ENCODE measurements at regions not wholly inside any gene's neighbourhood (a gene's known extent, or its start where the extent isn't known, plus 50 kb on each side); places are given as distances from the start of the nearest gene placed in this dataset.
"Not testable (repeated sequence)": the region's sequence is repeated elsewhere in the genome, so short reads cannot be mapped to it uniquely, and the experiment has no call there.

DNA sequence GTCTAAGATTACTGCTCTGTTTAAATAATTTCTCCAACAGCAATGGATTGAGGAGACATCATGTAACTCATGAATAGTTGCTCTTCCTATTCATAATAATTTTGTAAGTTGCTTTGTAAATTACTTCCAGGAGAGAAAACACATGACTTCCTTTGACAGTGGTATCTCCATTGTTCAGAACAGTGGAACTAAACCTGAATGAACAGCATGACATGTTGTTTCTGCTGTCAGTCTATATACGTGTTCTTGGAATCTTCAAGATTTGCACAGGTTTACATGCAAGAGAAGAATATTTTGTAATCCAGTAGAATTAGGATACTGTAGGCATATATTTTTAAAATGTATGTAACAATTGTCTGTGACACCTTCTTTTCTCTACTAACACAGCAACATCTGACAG, 618.8 kb upstream of the GRID2 start:
- ChIA-PET POLR2A (no interaction called here), CTCF (no interaction called here)
- no peak for DNase-seq

GRCh38 chr4:91688413-91688812, 615.4 kb upstream of the GRID2 start:
- TF ChIP-seq USF1 (IDR thresholded peaks at IDR 0.05; ENCODE audit: borderline replicate concordance, low read depth) (no peak), TEAD4 (IDR thresholded peaks at IDR 0.05; ENCODE audit: borderline replicate concordance, insufficient read depth) (no peak), RAD21 (IDR thresholded peaks at IDR 0.05; ENCODE audit: low read length) (no peak), NRF1 (IDR thresholded peaks at IDR 0.05; ENCODE audit: low read depth, low read length) (no peak), FOSL2 (IDR thresholded peaks at IDR 0.05; ENCODE audit: borderline replicate concordance, low read depth) (no peak), FOXM1 (IDR thresholded peaks at IDR 0.05; ENCODE audit: low read depth) (no peak), SIN3A (IDR thresholded peaks at IDR 0.05; ENCODE audit: borderline replicate concordance, low read depth, low read length) (no peak), MXI1 (IDR thresholded peaks at IDR 0.05; ENCODE audit: low read depth, low read length) (no peak)
- no peak overlapping the region for H3K4me2 ChIP-seq
- no peaks in the 10 kb centered on the region for H3K9me3 ChIP-seq
- no peaks in the 10 kb centered on the region; the same call in 1 of the 2 replicates for H3K9me2 ChIP-seq
- H3K27ac ChIP-seq (ENCODE audit: low read depth in 2 of 2, low read length in 1 of 2), result no peak overlapping the region
- CTCF ChIA-PET, result no interaction called here
- no peak overlapping the region for H3K4me3 ChIP-seq (ENCODE audit: low read depth in 2 of 2, low read length in 1 of 2)
- H4K20me1 ChIP-seq (ENCODE audit: insufficient read depth), result no peaks in the 10 kb centered on the region
- POLR2A ChIA-PET, result no interaction called here
- no peak for DNase-seq
- no peaks in the 10 kb centered on the region for H3K27me3 ChIP-seq (ENCODE audit: insufficient read depth)
- no peak overlapping the region for H2AFZ ChIP-seq (ENCODE audit: low read depth)
- no peaks in the 10 kb centered on the region for H3F3A ChIP-seq (replicated peaks; ENCODE audit: insufficient read depth)
- no peaks in the 10 kb centered on the region for H3K36me3 ChIP-seq (replicated peaks in 1 of 2; ENCODE audit: control insufficient read depth in 1 of 2, insufficient read depth in 2 of 2, low read length in 1 of 2)
- H3K4me1 ChIP-seq (ENCODE audit: control insufficient read depth in 1 of 2, insufficient read depth in 2 of 2, low read depth in 1 of 2, low read length in 1 of 2), result no peaks in the 10 kb centered on the region; a peak in 1 of 4 replicates
- H3K79me2 ChIP-seq (ENCODE audit: insufficient read depth), result no peaks in the 10 kb centered on the region
- no peak overlapping the region for H3K9ac ChIP-seq

More for the DNA sequence above, 618.8 kb upstream of the GRID2 start:
- TF ChIP-seq NFIC (IDR thresholded peaks at IDR 0.05; ENCODE audit: borderline replicate concordance), result no peak
- no peak for TF ChIP-seq RCOR1 (IDR thresholded peaks at IDR 0.05; ENCODE audit: low read length)
- TF ChIP-seq, protein P1, sequence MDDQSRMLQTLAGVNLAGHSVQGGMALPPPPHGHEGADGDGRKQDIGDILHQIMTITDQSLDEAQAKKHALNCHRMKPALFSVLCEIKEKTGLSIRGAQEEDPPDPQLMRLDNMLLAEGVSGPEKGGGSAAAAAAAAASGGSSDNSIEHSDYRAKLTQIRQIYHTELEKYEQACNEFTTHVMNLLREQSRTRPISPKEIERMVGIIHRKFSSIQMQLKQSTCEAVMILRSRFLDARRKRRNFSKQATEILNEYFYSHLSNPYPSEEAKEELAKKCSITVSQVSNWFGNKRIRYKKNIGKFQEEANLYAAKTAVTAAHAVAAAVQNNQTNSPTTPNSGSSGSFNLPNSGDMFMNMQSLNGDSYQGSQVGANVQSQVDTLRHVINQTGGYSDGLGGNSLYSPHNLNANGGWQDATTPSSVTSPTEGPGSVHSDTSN (IDR thresholded peaks at IDR 0.05), result no peak
- H2AFZ ChIP-seq (ENCODE audit: low read depth), result no peak overlapping the region
- H4K20me1 ChIP-seq (ENCODE audit: insufficient read depth), result no peaks in the 10 kb centered on the region
- 37% methylated on average over 1 of the region's 1 CpG for WGBS (ENCODE audit: low lambda C conversion rate)
- no peaks in the 10 kb centered on the region for H3K9me3 ChIP-seq
- H3K9ac ChIP-seq, result no peak overlapping the region
- H3K27ac ChIP-seq (ENCODE audit: low read depth in 2 of 2, low read length in 1 of 2), result no peak overlapping the region
- no peak overlapping the region for H3K4me2 ChIP-seq
- no peak overlapping the region for H3K4me3 ChIP-seq (ENCODE audit: low read depth in 2 of 2, low read length in 1 of 2)
- H3K27me3 ChIP-seq (ENCODE audit: insufficient read depth), result no peaks in the 10 kb centered on the region
- no peaks in the 10 kb centered on the region for H3F3A ChIP-seq (replicated peaks; ENCODE audit: insufficient read depth)
- H3K9me2 ChIP-seq, result no peaks in the 10 kb centered on the region; the same call in 1 of the 2 replicates
- no peaks in the 10 kb centered on the region; a peak in 1 of 4 replicates for H3K4me1 ChIP-seq (ENCODE audit: control insufficient read depth in 1 of 2, insufficient read depth in 2 of 2, low read depth in 1 of 2, low read length in 1 of 2)
- no peaks in the 10 kb centered on the region for H3K79me2 ChIP-seq (ENCODE audit: insufficient read depth)
- no peaks in the 10 kb centered on the region for H3K36me3 ChIP-seq (replicated peaks in 1 of 2; ENCODE audit: control insufficient read depth in 1 of 2, insufficient read depth in 2 of 2, low read length in 1 of 2)

DNA sequence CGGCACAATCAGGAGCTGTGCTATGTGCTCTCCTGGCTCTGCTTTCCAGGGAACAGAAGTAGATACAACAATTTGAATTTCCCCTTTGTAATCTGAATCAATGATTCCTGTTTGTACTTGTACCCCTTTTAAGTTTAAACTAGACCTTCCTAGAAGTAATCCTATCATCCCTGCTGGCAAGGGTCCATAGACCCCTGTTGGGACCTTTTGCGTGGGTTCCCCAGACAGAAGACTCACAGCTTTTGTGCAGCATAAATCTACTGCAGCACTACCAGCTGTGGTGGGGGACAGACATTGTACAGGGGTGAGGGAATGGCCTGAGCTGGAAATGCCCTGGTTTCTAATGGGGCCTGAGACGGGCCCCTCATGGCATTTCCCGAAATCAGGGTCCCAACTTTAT, 604.1 kb upstream of the GRID2 start:
- H3K4me1 ChIP-seq (ENCODE audit: control insufficient read depth in 1 of 2, insufficient read depth in 2 of 2, low read depth in 1 of 2, low read length in 1 of 2); H3K79me2 ChIP-seq (ENCODE audit: insufficient read depth); H3K9me2 ChIP-seq; H3F3A ChIP-seq (replicated peaks; ENCODE audit: insufficient read depth); H3K9ac ChIP-seq; H4K20me1 ChIP-seq (ENCODE audit: insufficient read depth); H3K9me3 ChIP-seq; H3K36me3 ChIP-seq (replicated peaks in 1 of 2; ENCODE audit: control insufficient read depth in 1 of 2, insufficient read depth in 2 of 2, low read length in 1 of 2); H3K27me3 ChIP-seq (ENCODE audit: insufficient read depth); H3K4me3 ChIP-seq (ENCODE audit: low read depth in 2 of 2, low read length in 1 of 2); DNase-seq; POLR2A ChIA-PET; H3K4me2 ChIP-seq; H3K27ac ChIP-seq (ENCODE audit: low read depth in 2 of 2, low read length in 1 of 2); H2AFZ ChIP-seq (ENCODE audit: low read depth): not testable (repeated sequence)
- CTCF ChIA-PET, result interaction anchor here (0.7 to 0.8 kb wide), 2 partner anchors 9 to 165 kb away, joined by 3 read pairs; no protein-coding TSS in a partner anchor
- WGBS (ENCODE audit: low lambda C conversion rate), result 38% methylated on average over 4 of the region's 4 CpGs

Measured in SK-N-SH (cell line).